ENCODE measurements at regions not wholly inside any gene's neighbourhood (a gene's known extent, or its start where the extent isn't known, plus 50 kb on each side); places are given as distances from the start of the nearest gene placed in this dataset.

- Histone ChIP-seq H3K27ac (replicated peaks in 1 of 4) (no peak overlapping the region), H3K4me3 (no peak overlapping the region), H3K27me3 (no peaks in the 10 kb centered on the region), H3K36me3 (no peaks in the 10 kb centered on the region), H3K9me3 (no peaks in the 10 kb centered on the region), H3K4me1 (no peaks in the 10 kb centered on the region)
- no peak for DNase-seq (ENCODE audit: extremely low spot score)
- intact Hi-C loops (cut with DNase I) = loop anchor here (5.0 kb wide), 1 partner anchor 127 kb away; no protein-coding TSS in a partner anchor
- peak; percentile 26 to 60 (median 47) for TF ChIP-seq CTCF (IDR thresholded peaks at IDR 0.05)
- TF ChIP-seq POLR2AphosphoS5 (IDR thresholded peaks at IDR 0.05) = no peak
- TF ChIP-seq POLR2A (IDR thresholded peaks at IDR 0.05; ENCODE audit: low read depth) = no peak
- WGBS = 40% methylated on average over 7 of the region's 7 CpGs
Observed at GRCh38 chr3:182710557-182711157, 82.6 kb upstream of the ATP11B start.

GRCh38 chr3:182711261-182711683, 82.0 kb upstream of the ATP11B start:
- DNase-seq (ENCODE audit: extremely low spot score) = no peak
- Histone ChIP-seq H3K4me1 (no peaks in the 10 kb centered on the region), H3K9me3 (no peaks in the 10 kb centered on the region), H3K27ac (replicated peaks in 1 of 4) (no peak overlapping the region), H3K36me3 (no peaks in the 10 kb centered on the region), H3K27me3 (no peaks in the 10 kb centered on the region), H3K4me3 (no peak overlapping the region)
- TF ChIP-seq POLR2AphosphoS5 (IDR thresholded peaks at IDR 0.05) = no peak
- TF ChIP-seq EP300 (IDR thresholded peaks at IDR 0.05) = no peak
- no peak for TF ChIP-seq POLR2A (IDR thresholded peaks at IDR 0.05; ENCODE audit: low read depth)
- TF ChIP-seq CTCF (IDR thresholded peaks at IDR 0.05) = no peak
- intact Hi-C loops (cut with DNase I) = loop anchor here (5.0 kb wide), 1 partner anchor 126 kb away; no protein-coding TSS in a partner anchor
- WGBS = 82% methylated on average over 3 of the region's 3 CpGs

- intact Hi-C loops (cut with DNase I) = loop anchor here (5.0 kb wide), 1 partner anchor 125 kb away; no protein-coding TSS in a partner anchor
- Histone ChIP-seq H3K36me3 (no peaks in the 10 kb centered on the region), H3K27me3 (no peaks in the 10 kb centered on the region), H3K4me1 (no peaks in the 10 kb centered on the region), H3K4me3 (no peak overlapping the region), H3K27ac (replicated peaks in 1 of 4) (no peak overlapping the region), H3K9me3 (no peaks in the 10 kb centered on the region)
- TF ChIP-seq POLR2A (IDR thresholded peaks at IDR 0.05; ENCODE audit: low read depth) (no peak), EP300 (IDR thresholded peaks at IDR 0.05) (no peak)
- no peak for DNase-seq (ENCODE audit: extremely low spot score)
- 79% methylated on average over 2 of the region's 2 CpGs for WGBS
Observed at GRCh38 chr3:182711853-182712252, 81.5 kb upstream of the ATP11B start.

- intact Hi-C loops (cut with DNase I) = loop anchor here (5.0 kb wide), 1 partner anchor 124 kb away; no protein-coding TSS in a partner anchor
- WGBS = 78% methylated on average over 3 of the region's 3 CpGs
- no peak for TF ChIP-seq CTCF (IDR thresholded peaks at IDR 0.05)
- TF ChIP-seq POLR2AphosphoS5 (IDR thresholded peaks at IDR 0.05) = no peak
- TF ChIP-seq EP300 (IDR thresholded peaks at IDR 0.05) = no peak
- TF ChIP-seq POLR2A (IDR thresholded peaks at IDR 0.05; ENCODE audit: low read depth) = no peak
Observed at GRCh38 chr3:182713111-182713510, 80.2 kb upstream of the ATP11B start.

GRCh38 chr3:182713743-182714517, 79.4 kb upstream of the ATP11B start:
- H3K27me3 ChIP-seq = no peaks in the 10 kb centered on the region
- no peak overlapping the region for H3K4me3 ChIP-seq
- no peaks in the 10 kb centered on the region for H3K9me3 ChIP-seq
- no peaks in the 10 kb centered on the region for H3K4me1 ChIP-seq
- 54% methylated on average over 3 of the region's 4 CpGs for WGBS
- H3K27ac ChIP-seq (replicated peaks in 1 of 4) = no peak overlapping the region
- no peaks in the 10 kb centered on the region for H3K36me3 ChIP-seq
- intact Hi-C loops (cut with DNase I) = loop anchor here (5.0 kb wide), 1 partner anchor 123 kb away; no protein-coding TSS in a partner anchor
- no peak for DNase-seq (ENCODE audit: extremely low spot score)
- peak; percentile 57 to 65 (median 59) for TF ChIP-seq CTCF (IDR thresholded peaks at IDR 0.05)
- TF ChIP-seq EP300 (IDR thresholded peaks at IDR 0.05) = no peak

More at GRCh38 chr3:182713111-182713510, 80.2 kb upstream of the ATP11B start:
- DNase-seq (ENCODE audit: extremely low spot score) = no peak
- H3K4me3 ChIP-seq = no peak overlapping the region
- no peaks in the 10 kb centered on the region for H3K4me1 ChIP-seq
- no peaks in the 10 kb centered on the region for H3K27me3 ChIP-seq
- no peaks in the 10 kb centered on the region for H3K9me3 ChIP-seq
- H3K36me3 ChIP-seq = no peaks in the 10 kb centered on the region
- no peak overlapping the region for H3K27ac ChIP-seq (replicated peaks in 1 of 4)

Measured in esophagus muscularis mucosa (tissue), 4 donors.